ENCODE measurements at regions not wholly inside any gene's neighbourhood (a gene's known extent, or its start where the extent isn't known, plus 50 kb on each side); places are given as distances from the start of the nearest gene placed in this dataset.

DNA sequence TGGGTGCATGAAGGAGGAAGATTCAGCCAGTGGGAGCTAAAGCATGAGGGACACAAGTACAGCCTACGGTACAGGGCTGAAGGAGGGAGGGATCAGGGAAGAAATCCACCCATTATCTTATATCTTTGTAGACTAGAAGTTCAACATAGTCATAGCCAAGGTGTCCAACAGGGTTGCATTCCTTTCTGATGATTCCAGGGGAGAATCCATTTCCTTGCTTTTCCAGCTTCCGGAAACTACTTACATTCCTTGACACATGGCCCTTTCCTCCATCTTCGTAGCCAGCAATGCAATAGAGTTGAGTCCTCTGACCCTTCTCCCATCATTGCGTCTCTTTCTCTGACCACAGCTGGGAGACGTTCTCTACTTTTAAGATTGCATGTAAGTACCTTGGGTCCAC lies 471.0 kb upstream of the SEMA6D start:
- TF ChIP-seq, protein P1, sequence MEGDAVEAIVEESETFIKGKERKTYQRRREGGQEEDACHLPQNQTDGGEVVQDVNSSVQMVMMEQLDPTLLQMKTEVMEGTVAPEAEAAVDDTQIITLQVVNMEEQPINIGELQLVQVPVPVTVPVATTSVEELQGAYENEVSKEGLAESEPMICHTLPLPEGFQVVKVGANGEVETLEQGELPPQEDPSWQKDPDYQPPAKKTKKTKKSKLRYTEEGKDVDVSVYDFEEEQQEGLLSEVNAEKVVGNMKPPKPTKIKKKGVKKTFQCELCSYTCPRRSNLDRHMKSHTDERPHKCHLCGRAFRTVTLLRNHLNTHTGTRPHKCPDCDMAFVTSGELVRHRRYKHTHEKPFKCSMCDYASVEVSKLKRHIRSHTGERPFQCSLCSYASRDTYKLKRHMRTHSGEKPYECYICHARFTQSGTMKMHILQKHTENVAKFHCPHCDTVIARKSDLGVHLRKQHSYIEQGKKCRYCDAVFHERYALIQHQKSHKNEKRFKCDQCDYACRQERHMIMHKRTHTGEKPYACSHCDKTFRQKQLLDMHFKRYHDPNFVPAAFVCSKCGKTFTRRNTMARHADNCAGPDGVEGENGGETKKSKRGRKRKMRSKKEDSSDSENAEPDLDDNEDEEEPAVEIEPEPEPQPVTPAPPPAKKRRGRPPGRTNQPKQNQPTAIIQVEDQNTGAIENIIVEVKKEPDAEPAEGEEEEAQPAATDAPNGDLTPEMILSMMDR (IDR thresholded peaks at IDR 0.05) = no peak
- no peak for TF ChIP-seq POLR2A (IDR thresholded peaks at IDR 0.05)
- no peaks in the 10 kb centered on the region for H3K9me3 ChIP-seq
- H3K36me3 ChIP-seq = no peaks in the 10 kb centered on the region
- no peak overlapping the region for H3K27ac ChIP-seq
- H3K4me1 ChIP-seq = no peaks in the 10 kb centered on the region
- intact Hi-C loops (cut with DNase I) = no loop called here
- WGBS, 2 donors = 88% methylated on average over 5 of the region's 5 CpGs
- H3K4me3 ChIP-seq = no peak overlapping the region
- no peak for DNase-seq
- no peaks in the 10 kb centered on the region for H3K27me3 ChIP-seq

DNA sequence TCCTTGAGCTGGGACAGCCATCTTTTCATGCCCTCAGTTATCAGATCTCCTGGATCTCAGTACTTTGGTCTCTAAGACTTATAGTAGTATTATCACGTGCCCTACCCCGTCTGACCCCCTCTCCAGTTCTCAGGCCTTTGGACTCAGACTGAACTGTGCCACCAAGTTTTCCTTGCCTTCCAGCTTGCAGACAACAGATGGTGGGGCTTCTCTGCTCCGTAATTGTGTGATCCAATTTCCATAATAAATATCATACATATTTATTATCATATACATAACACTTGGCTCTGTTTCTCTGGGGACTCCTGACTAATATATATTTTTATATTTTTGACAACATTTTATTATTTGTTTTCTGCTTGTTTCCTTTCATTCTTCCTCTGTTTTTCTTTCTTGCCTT lies 458.8 kb upstream of the SEMA6D start:
- H3K4me1 ChIP-seq = no peaks in the 10 kb centered on the region
- TF ChIP-seq POLR2A (IDR thresholded peaks at IDR 0.05) = no peak
- TF ChIP-seq, protein P1 (IDR thresholded peaks at IDR 0.05) = no peak
- no peaks in the 10 kb centered on the region for H3K36me3 ChIP-seq
- no peak overlapping the region for H3K27ac ChIP-seq
- no peak overlapping the region for H3K4me3 ChIP-seq
- H3K27me3 ChIP-seq = no peaks in the 10 kb centered on the region
- DNase-seq = no peak
- intact Hi-C loops (cut with DNase I) = no loop called here
- peaks cover 0 to 7% (median 0%) of the 10 kb centered on the region in 3 donors for H3K9me3 ChIP-seq
- 78 to 89% methylated on average over 3 of the region's 3 CpGs for WGBS, 2 donors

DNA sequence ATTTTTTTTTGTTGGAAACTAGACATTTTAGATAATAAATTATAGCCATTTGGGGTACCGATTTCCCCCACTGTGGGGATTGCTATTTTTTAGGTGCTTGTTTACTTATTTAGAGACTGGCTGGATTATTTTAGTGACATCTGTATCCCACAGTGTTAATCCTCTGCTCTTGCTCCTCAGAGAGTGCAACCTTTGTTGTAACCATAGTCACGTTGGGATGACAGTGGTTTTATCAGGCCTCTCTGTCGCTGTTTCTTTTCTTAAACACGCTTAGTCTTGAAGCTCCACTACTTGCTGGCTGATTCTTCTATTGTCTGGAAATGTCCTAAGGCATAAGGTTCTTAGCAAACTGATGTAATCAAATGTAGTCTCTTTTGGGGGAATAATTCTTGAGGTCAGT lies 451.6 kb upstream of the SEMA6D start:
- no peak overlapping the region for H3K27ac ChIP-seq
- TF ChIP-seq POLR2A (IDR thresholded peaks at IDR 0.05) = no peak
- TF ChIP-seq, protein P1 (IDR thresholded peaks at IDR 0.05) = no peak
- intact Hi-C loops (cut with DNase I) = no loop called here
- no peak for DNase-seq
- peaks cover 0 to 7% (median 0%) of the 10 kb centered on the region in 3 donors for H3K9me3 ChIP-seq
- H3K4me1 ChIP-seq = no peaks in the 10 kb centered on the region
- H3K36me3 ChIP-seq = no peaks in the 10 kb centered on the region
- H3K27me3 ChIP-seq = no peaks in the 10 kb centered on the region
- WGBS, 2 donors = 43 to 58% methylated on average over 4 of the region's 4 CpGs
- no peak overlapping the region for H3K4me3 ChIP-seq

- intact Hi-C loops (cut with DNase I) = no loop called here
- Histone ChIP-seq H3K27me3 (no peaks in the 10 kb centered on the region), H3K4me1 (no peaks in the 10 kb centered on the region), H3K36me3 (no peaks in the 10 kb centered on the region), H3K4me3 (no peak overlapping the region), H3K9me3 (peaks cover 0 to 7% (median 0%) of the 10 kb centered on the region in 3 donors), H3K27ac (no peak overlapping the region)
- TF ChIP-seq, protein P1 (IDR thresholded peaks at IDR 0.05) = no peak
- TF ChIP-seq POLR2A (IDR thresholded peaks at IDR 0.05) = no peak
- no peak for DNase-seq
- WGBS, 2 donors = 78 to 88% methylated on average over 1 of the region's 1 CpG
Observed at GRCh38 chr15:47266566-47266965, 450.7 kb upstream of the SEMA6D start.

GRCh38 chr15:47273864-47274263 lies 443.4 kb upstream of the SEMA6D start:
- no peaks in the 10 kb centered on the region for H3K36me3 ChIP-seq
- H3K9me3 ChIP-seq = peaks cover 0 to 7% (median 0%) of the 10 kb centered on the region in 3 donors
- TF ChIP-seq POLR2A (IDR thresholded peaks at IDR 0.05) = no peak
- TF ChIP-seq, protein P1 (IDR thresholded peaks at IDR 0.05) = no peak
- intact Hi-C loops (cut with DNase I) = no loop called here
- no peak overlapping the region for H3K27ac ChIP-seq
- H3K27me3 ChIP-seq = no peaks in the 10 kb centered on the region
- no peaks in the 10 kb centered on the region for H3K4me1 ChIP-seq
- H3K4me3 ChIP-seq = no peak overlapping the region
- WGBS, 2 donors = 83 to 87% methylated on average over 3 of the region's 3 CpGs
- no peak for DNase-seq

Data from esophagus squamous epithelium (tissue), 5 donors.